ENCODE measurements at regions not wholly inside any gene's neighbourhood (a gene's known extent, or its start where the extent isn't known, plus 50 kb on each side); places are given as distances from the start of the nearest gene placed in this dataset.

- Histone ChIP-seq H4K8ac (ENCODE audit: low read length) (no peak overlapping the region), H3K27me3 (ENCODE audit: control insufficient read depth in 1 of 2, insufficient read depth in 1 of 2, low read length in 2 of 2) (no peaks in the 10 kb centered on the region), H2BK120ac (ENCODE audit: low read depth, low read length) (no peak overlapping the region), H3K4me3 (ENCODE audit: insufficient read depth in 1 of 2, low read depth in 1 of 2, low read length in 2 of 2) (no peak overlapping the region), H3K23ac (ENCODE audit: low read length in 2 of 2) (no peak overlapping the region), H3K9ac (ENCODE audit: low read length) (no peak overlapping the region), H3K27ac (ENCODE audit: low read length, poor library complexity, severe bottlenecking) (no peak overlapping the region), H3K14ac (ENCODE audit: low read length in 2 of 2) (no peak overlapping the region), H4K91ac (ENCODE audit: low read length) (no peak overlapping the region), H2BK5ac (ENCODE audit: low read depth, low read length, poor library complexity, severe bottlenecking) (no peak overlapping the region), H2AK5ac (ENCODE audit: low read length, severe bottlenecking) (no peak overlapping the region), H2AFZ (ENCODE audit: low read depth, low read length) (no peak overlapping the region), H3K79me1 (replicated peaks; ENCODE audit: low read length, poor library complexity, severe bottlenecking) (no peaks in the 10 kb centered on the region), H3K4me1 (ENCODE audit: control insufficient read depth, insufficient read depth, low read depth, low read length) (no peaks in the 10 kb centered on the region), H2BK12ac (ENCODE audit: low read length in 2 of 2) (no peak overlapping the region), H3K9me3 (ENCODE audit: control insufficient read depth, low read length) (peaks cover 48% of the 10 kb centered on the region), H3K4ac (ENCODE audit: low read depth in 1 of 2, low read length in 2 of 2) (no peak overlapping the region), H3K4me2 (ENCODE audit: low read length, poor library complexity, severe bottlenecking) (no peak overlapping the region), H3K36me3 (ENCODE audit: control insufficient read depth in 1 of 2, insufficient read depth in 2 of 2, low read depth in 1 of 2, low read length in 2 of 2) (no peaks in the 10 kb centered on the region), H2BK15ac (ENCODE audit: low read depth, poor library complexity, severe bottlenecking) (no peak overlapping the region), H3K18ac (ENCODE audit: low read depth in 1 of 2, low read length in 2 of 2) (no peak overlapping the region)
- no peak for DNase-seq
Observed at GRCh38 chr5:92951746-92952145, 629.3 kb downstream of the NR2F1-AS1 start.

DNA sequence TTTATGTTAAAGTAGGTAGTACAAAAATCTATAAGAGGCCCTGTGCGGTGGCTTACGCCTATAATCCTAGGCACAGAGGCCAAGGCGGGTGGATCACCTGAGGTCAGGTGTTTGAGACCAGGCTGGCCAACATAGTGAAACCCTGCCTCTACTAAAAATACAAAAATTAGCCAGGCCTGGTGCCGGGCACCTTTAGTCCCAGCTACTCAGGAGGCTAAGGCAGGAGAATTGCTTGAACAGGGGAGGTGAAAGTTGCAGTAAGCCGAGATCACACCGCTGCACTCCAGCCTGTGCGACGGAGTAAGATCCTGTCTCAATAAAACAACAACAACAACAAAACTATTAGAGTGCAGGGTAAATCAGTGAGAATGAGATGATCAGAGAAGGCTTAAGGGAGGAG lies 634.5 kb downstream of the NR2F1-AS1 start:
- no peaks in the 10 kb centered on the region for H3K27me3 ChIP-seq (ENCODE audit: control insufficient read depth in 1 of 2, insufficient read depth in 1 of 2, low read length in 2 of 2)
- H2BK12ac ChIP-seq (ENCODE audit: low read length in 2 of 2), result no peak overlapping the region
- H3K9me3 ChIP-seq (ENCODE audit: control insufficient read depth, low read length), result peaks cover 23% of the 10 kb centered on the region
- H2BK15ac ChIP-seq (ENCODE audit: low read depth, poor library complexity, severe bottlenecking), result no peak overlapping the region
- no peak overlapping the region for H3K4me3 ChIP-seq (ENCODE audit: insufficient read depth in 1 of 2, low read depth in 1 of 2, low read length in 2 of 2)
- no peak overlapping the region for H3K23ac ChIP-seq (ENCODE audit: low read length in 2 of 2)
- no peak overlapping the region for H4K8ac ChIP-seq (ENCODE audit: low read length)
- H3K36me3 ChIP-seq (ENCODE audit: control insufficient read depth in 1 of 2, insufficient read depth in 2 of 2, low read depth in 1 of 2, low read length in 2 of 2), result no peaks in the 10 kb centered on the region
- H3K4me1 ChIP-seq (ENCODE audit: control insufficient read depth, insufficient read depth, low read depth, low read length), result peaks cover 3% of the 10 kb centered on the region
- H3K4me2 ChIP-seq (ENCODE audit: low read length, poor library complexity, severe bottlenecking), result no peak overlapping the region
- H3K14ac ChIP-seq (ENCODE audit: low read length in 2 of 2), result no peak overlapping the region
- WGBS, result 100% methylated on average over 3 of the region's 8 CpGs
- no peak overlapping the region for H3K18ac ChIP-seq (ENCODE audit: low read depth in 1 of 2, low read length in 2 of 2)
- no peak overlapping the region for H3K9ac ChIP-seq (ENCODE audit: low read length)
- H2BK5ac ChIP-seq (ENCODE audit: low read depth, low read length, poor library complexity, severe bottlenecking), result no peak overlapping the region
- H4K91ac ChIP-seq (ENCODE audit: low read length), result no peak overlapping the region
- H2BK120ac ChIP-seq (ENCODE audit: low read depth, low read length), result no peak overlapping the region
- no peak overlapping the region for H3K27ac ChIP-seq (ENCODE audit: low read length, poor library complexity, severe bottlenecking)
- no peaks in the 10 kb centered on the region for H3K79me1 ChIP-seq (replicated peaks; ENCODE audit: low read length, poor library complexity, severe bottlenecking)
- no peak overlapping the region for H2AK5ac ChIP-seq (ENCODE audit: low read length, severe bottlenecking)
- no peak overlapping the region for H3K4ac ChIP-seq (ENCODE audit: low read depth in 1 of 2, low read length in 2 of 2)
- DNase-seq, result no peak
- H2AFZ ChIP-seq (ENCODE audit: low read depth, low read length), result no peak overlapping the region

- Histone ChIP-seq H3K36me3 (ENCODE audit: control insufficient read depth in 1 of 2, insufficient read depth in 2 of 2, low read depth in 1 of 2, low read length in 2 of 2) (no peaks in the 10 kb centered on the region), H3K14ac (ENCODE audit: low read length in 2 of 2) (no peak overlapping the region), H4K91ac (ENCODE audit: low read length) (no peak overlapping the region), H3K4me2 (ENCODE audit: low read length, poor library complexity, severe bottlenecking) (peak overlapping the region; percentile 5), H3K79me1 (replicated peaks; ENCODE audit: low read length, poor library complexity, severe bottlenecking) (no peaks in the 10 kb centered on the region), H2BK15ac (ENCODE audit: low read depth, poor library complexity, severe bottlenecking) (no peak overlapping the region), H3K27me3 (ENCODE audit: control insufficient read depth in 1 of 2, insufficient read depth in 1 of 2, low read length in 2 of 2) (no peaks in the 10 kb centered on the region), H2BK12ac (ENCODE audit: low read length in 2 of 2) (no peak overlapping the region), H4K8ac (ENCODE audit: low read length) (no peak overlapping the region), H3K4me1 (ENCODE audit: control insufficient read depth, insufficient read depth, low read depth, low read length) (peaks cover 3% of the 10 kb centered on the region), H3K4me3 (ENCODE audit: insufficient read depth in 1 of 2, low read depth in 1 of 2, low read length in 2 of 2) (no peak overlapping the region), H2AFZ (ENCODE audit: low read depth, low read length) (no peak overlapping the region), H2AK5ac (ENCODE audit: low read length, severe bottlenecking) (no peak overlapping the region), H2BK120ac (ENCODE audit: low read depth, low read length) (no peak overlapping the region), H3K4ac (ENCODE audit: low read depth in 1 of 2, low read length in 2 of 2) (no peak overlapping the region), H3K27ac (ENCODE audit: low read length, poor library complexity, severe bottlenecking) (peak overlapping the region; percentile 81), H3K23ac (ENCODE audit: low read length in 2 of 2) (no peak overlapping the region), H3K18ac (ENCODE audit: low read depth in 1 of 2, low read length in 2 of 2) (no peak overlapping the region), H3K9ac (ENCODE audit: low read length) (no peak overlapping the region), H3K9me3 (ENCODE audit: control insufficient read depth, low read length) (peaks cover 14% of the 10 kb centered on the region), H2BK5ac (ENCODE audit: low read depth, low read length, poor library complexity, severe bottlenecking) (no peak overlapping the region)
- no peak for DNase-seq
Observed at GRCh38 chr5:92945605-92946097, 635.4 kb downstream of the NR2F1-AS1 start.

- peaks cover 3% of the 10 kb centered on the region for H3K4me1 ChIP-seq (ENCODE audit: control insufficient read depth, insufficient read depth, low read depth, low read length)
- H2BK15ac ChIP-seq (ENCODE audit: low read depth, poor library complexity, severe bottlenecking), result no peak overlapping the region
- no peak overlapping the region for H3K4me2 ChIP-seq (ENCODE audit: low read length, poor library complexity, severe bottlenecking)
- H3K4me3 ChIP-seq (ENCODE audit: insufficient read depth in 1 of 2, low read depth in 1 of 2, low read length in 2 of 2), result no peak overlapping the region
- no peak overlapping the region for H2BK120ac ChIP-seq (ENCODE audit: low read depth, low read length)
- H3K18ac ChIP-seq (ENCODE audit: low read depth in 1 of 2, low read length in 2 of 2), result no peak overlapping the region
- H3K4ac ChIP-seq (ENCODE audit: low read depth in 1 of 2, low read length in 2 of 2), result no peak overlapping the region
- H2AFZ ChIP-seq (ENCODE audit: low read depth, low read length), result no peak overlapping the region
- H3K27ac ChIP-seq (ENCODE audit: low read length, poor library complexity, severe bottlenecking), result peak overlapping the region; percentile 81
- no peaks in the 10 kb centered on the region for H3K36me3 ChIP-seq (ENCODE audit: control insufficient read depth in 1 of 2, insufficient read depth in 2 of 2, low read depth in 1 of 2, low read length in 2 of 2)
- peaks cover 13% of the 10 kb centered on the region for H3K9me3 ChIP-seq (ENCODE audit: control insufficient read depth, low read length)
- H3K14ac ChIP-seq (ENCODE audit: low read length in 2 of 2), result no peak overlapping the region
- H3K79me1 ChIP-seq (replicated peaks; ENCODE audit: low read length, poor library complexity, severe bottlenecking), result no peaks in the 10 kb centered on the region
- no peak overlapping the region for H3K9ac ChIP-seq (ENCODE audit: low read length)
- DNase-seq, result no peak
- no peak overlapping the region for H2AK5ac ChIP-seq (ENCODE audit: low read length, severe bottlenecking)
- 88% methylated on average over 3 of the region's 3 CpGs for WGBS
- no peak overlapping the region for H2BK5ac ChIP-seq (ENCODE audit: low read depth, low read length, poor library complexity, severe bottlenecking)
- no peak overlapping the region for H2BK12ac ChIP-seq (ENCODE audit: low read length in 2 of 2)
- no peak overlapping the region for H3K23ac ChIP-seq (ENCODE audit: low read length in 2 of 2)
- no peaks in the 10 kb centered on the region for H3K27me3 ChIP-seq (ENCODE audit: control insufficient read depth in 1 of 2, insufficient read depth in 1 of 2, low read length in 2 of 2)
- H4K91ac ChIP-seq (ENCODE audit: low read length), result no peak overlapping the region
- H4K8ac ChIP-seq (ENCODE audit: low read length), result no peak overlapping the region
Observed at GRCh38 chr5:92944903-92945604, 636.0 kb downstream of the NR2F1-AS1 start.
